Activated gamma-delta T cell treated with anti-CD3 and anti-CD28 coated beads, Interleukin-2, amount 50 U/mL, for 16 hours (primary cell): ENCODE measurements at regions not wholly inside any gene's neighbourhood (a gene's known extent, or its start where the extent isn't known, plus 50 kb on each side); places are given as distances from the start of the nearest gene placed in this dataset.

ENCODE experiments used
- DNase-seq: peaks from one replicate; pipeline ENCODE4 v3.0.0-alpha.2; 2020; ENCODE audit warnings: low read depth

DNA sequence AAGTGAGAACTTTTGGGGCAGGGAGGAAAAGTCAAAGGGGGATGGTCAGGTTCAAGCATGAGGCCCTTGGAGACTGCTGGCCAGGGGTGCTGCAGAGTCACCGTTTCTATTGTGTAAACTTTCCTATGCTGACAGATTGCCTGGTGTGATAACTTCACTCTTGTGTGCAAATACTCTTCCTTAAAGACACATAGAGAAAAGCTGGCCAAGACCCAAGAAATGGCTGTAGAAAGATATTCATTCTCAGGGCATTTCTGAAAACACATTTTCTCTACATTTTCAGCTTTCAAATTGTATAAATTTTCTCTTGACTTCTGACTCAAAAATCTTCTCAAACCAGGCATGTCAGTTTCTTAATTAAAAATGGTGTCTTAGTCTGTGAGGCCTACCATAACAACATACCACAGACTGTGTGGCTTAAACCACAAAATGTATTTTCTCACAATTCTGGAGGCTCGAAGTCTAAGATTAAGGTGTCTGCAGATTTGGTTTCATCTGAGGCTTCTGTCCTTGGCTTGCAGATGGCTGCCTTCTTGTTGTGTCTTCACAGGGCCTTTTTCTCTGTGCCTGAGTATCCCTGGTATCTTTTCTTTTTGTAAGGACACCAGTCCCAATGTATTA lies 304.5 kb downstream of the KCNRG start:
- DNase-seq, result no peak

DNA sequence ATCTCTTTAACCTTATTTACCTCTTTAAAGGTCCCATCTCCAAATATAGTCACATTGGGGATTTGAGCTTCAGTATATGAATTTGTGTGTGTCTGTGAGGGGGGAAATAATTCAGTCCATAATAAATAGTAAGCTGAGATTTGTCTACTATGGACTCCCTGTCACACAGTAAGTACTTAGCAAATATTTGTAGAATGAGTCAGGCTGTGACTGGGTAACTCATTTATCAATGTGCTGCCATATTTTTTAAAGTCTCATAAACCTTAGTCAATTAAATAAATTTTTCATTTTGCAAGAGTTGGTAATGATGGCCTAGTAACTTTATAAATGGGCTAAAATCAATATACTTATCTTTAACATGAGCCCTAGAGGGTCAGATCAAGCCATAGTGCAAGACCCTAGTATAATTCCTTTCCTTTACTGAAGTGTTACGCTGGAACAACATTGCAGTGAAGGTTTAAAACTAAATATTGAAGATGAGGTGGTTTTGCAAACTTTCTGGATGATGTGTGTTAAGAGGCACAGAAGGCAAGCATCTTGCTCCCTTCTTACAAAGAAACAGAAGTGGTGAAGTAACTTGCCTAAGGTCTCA lies 305.1 kb downstream of the KCNRG start:
- no peak for DNase-seq

DNA sequence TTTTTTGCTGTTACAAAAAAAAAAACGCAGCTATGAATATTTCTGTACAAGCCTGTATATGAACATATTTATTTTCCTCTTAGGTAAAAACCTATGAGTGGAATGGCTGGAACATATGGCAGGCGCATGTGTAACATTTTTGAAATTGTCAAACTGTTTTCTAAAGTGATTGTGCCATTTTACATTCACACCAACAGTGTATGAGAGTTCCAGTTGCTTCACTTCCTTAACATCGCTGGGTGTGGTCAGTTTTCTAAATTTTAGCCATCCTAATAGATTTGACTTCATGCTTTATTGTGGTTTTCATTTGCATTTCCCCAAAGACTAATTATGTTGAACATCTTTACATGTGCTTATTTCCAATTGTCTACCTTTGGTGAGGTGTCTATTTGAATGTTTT lies 306.8 kb downstream of the KCNRG start:
- no peak for DNase-seq

DNA sequence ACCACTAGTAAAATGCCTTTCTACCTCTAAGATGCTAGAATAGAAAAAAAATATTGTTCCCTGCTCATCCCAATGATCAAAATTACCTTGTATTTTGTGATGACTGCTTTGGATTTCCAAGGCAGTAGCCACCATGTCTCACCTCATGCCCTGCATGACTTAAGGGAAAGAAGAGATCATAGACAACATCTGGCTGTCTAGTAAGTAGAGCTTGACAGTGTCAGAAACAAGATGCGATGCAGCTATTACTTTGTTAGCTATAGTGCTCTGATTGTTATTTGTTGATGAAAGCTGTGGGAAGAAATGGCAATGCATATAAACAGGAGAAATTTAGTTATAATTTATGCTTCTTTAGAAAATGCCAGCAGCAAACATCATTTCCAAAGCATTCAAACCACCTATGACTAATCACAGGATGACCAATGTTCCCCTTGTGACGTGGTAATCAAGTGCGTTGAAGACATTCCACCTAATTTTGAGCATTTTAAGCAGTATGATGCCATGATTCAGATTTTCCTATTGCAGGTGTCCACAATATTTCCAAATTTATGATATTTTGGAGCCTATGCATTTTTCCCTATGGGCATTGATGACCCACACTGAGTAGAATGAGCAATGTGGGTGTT lies 308.3 kb downstream of the KCNRG start:
- no peak for DNase-seq

DNA sequence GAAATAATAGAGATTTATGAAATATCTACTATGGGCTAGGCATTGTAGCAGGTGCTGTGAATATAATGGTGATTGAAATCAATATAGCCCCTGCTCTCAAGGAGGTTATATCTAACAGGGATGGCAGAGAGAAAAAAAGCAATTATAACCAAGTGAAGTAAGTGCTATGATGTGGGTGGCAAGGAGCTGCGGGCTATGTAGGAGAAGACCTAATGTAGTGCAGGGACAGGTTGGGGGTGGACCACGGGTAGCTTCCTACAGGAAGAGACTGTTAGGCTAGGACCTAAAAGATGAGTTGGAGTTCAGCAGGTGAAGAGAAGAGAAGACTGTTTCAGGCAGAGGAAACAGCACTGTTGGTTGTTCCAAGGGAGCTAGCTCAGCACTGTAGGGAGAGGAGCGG lies 311.0 kb downstream of the KCNRG start:
- no peak for DNase-seq

DNA sequence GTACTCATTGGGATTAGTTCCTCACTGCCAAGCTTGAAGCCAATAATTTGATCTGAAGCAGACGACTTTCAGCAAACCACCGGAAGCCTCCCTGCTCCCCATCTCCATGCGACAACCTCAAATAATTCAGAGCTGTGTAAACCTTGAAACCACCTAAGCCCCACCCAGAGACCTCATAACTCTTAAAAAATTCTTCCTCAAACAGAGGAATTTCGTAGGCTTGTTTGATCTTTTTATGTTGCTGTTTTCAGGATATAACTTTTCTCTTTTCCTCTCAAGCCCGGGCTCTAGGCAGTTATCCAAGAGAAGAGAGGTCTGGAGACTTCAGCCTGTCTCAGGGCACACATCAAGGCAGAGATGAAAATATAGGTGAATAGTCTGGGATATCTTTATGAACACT lies 311.6 kb downstream of the KCNRG start:
- no peak for DNase-seq

DNA sequence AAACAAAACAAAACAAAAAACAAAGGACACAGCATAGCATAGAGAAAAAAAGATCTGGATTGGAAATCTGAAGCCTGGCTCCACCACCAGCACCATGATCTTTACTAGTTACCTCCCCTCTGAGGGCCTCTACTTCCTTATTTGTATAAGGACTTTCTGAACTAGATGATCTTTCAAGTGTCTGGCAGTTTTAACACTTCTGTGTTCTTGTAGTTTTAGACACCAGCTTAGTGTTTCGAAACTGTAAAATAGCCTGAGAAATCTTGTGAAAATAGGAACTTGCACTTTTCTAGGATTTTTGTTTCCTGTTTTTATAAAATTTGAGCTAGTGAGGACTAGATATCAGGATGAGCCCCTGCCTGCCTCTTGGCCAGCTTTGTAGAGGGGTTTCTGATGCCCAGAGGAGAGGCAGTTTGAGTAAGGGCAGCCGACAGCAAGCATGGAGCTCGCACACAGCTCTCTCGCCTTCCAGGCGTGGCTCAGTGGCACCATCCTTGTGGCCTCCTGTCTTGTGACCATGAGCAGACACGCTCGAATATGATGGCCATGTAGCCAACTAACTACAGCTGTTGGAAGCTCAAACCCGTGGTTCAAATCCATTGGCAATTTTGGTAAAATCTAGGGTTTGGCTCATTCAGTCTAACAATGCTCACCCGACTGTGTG lies 319.0 kb downstream of the KCNRG start:
- no peak for DNase-seq

DNA sequence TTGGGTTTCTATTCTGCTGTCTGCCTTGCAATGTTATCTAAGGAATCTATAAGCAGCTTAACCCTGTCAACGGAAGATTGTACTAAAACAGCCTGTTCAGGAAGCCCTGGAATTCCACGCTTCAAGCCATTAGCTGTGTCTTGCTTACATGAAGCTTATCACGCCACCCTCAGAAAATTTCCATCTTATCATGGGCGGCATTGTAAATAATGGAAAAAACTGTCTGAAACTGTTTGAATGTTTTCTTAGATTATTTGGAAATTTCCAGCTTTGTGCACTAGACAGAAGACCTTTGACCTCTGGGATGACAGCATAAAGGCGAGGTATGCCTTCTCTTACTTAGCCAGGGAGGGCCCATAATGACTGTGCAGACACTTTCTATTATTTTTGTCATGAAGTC lies 319.7 kb downstream of the KCNRG start:
- no peak for DNase-seq

DNA sequence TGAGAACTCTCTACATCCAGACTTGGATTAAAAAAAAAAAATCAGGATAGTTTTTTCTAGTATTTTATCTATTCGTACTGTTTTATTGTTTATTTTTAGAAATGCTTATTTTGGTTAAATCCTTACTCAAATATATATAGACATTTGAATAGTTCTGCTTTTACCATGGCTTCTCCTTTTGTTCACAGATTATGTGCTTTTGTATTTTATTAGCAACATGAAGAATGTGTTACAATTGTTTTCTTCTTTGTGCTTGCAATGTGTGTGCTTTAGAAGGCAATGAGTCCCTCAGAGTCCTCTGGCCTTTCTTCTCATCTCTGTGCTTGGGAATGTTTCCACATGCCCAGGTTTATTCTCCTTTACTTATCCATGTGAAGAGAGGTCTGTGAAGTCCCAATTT lies 324.0 kb downstream of the KCNRG start:
- DNase-seq, result no peak

DNA sequence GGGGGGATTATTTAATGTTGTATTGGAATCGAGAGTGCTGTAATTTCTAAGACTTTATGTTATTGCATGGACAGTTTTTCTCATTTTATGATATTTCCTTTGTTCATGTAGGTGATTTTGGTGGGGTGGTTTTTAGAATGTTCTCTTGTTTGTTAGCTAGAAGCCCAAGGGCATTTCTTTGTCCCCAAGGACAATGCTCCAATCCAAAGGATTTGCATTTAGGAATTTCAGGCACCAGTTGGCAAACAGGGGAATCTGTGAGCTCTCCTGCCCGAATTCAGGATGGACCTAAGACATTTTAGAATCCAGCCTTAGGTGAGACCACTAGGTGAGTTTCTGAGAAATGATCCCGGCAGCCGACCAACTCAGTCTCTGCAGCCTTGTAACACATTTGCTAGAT lies 324.9 kb downstream of the KCNRG start:
- DNase-seq, result no peak

DNA sequence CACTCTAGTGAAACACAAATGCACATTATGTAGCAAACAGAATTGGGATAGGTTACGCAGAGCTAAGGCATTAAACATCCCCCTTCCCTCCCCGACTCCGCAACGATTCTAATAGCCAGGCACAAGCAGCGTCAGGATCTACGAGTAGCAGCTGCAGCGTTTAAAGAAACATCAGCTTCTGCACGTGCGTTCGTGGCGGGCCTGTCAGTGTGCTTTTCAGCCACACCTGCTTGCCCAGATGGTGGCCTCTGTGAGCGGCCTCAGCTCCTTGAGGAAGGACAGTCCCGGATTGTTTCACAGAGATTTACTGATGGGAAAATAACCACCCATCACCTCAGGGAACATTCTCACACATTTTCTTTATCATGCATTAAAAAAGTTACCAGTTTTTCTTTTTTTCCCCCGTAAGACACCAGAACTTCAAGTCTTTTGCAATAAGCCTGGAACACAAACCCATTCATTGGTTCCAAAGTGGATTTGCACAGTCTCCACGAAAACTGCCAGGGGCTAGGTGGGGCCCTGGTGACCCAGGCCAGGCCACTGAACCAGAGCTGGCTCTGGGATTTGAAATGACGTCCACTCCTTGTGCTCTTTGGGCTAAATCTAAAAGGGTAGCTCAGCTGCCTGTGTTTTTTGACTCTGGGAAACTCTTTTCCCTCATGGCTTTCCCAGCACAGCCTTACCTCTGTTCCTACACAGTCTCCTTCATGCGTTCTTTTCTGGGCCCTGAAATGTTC lies 325.5 kb downstream of the KCNRG start:
- no peak for DNase-seq

DNA sequence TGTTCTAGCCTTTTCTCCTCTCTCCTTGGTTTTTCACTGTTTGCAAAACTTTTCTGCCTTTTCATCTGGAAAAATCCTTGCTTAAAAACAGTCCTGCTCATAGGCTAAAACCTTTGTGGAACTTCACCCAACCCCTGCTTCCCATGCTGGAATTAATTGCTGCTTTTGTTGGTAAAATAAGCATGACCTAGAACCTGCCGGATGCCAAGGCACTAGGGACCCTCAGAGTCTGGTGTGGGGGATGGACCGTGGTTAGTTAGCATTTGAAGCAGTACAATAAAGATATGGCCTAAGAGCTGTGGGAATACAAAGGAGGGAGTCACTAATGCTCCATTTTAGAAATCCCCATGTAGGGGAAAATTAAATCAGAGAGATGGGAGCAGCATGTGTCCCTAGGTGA lies 326.3 kb downstream of the KCNRG start:
- no peak for DNase-seq

DNA sequence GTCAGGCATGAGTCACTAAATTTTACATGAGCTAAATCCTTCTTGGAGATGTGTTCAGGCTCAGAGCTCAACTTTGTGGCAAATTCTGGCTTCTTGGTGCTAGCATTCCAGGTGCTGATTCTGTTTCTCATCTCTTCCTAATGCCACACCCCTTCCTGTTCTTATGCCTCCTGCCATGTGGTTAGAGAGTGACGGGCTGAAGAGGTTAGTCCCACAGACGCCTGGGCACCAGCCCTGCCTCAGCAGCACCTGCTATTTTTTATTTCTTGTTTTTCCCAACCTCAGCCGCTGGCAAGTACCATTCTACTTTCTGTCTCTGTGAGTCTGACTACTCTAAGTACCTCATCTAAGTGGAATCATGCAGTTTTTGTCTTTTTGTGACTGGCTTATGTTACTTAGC lies 329.5 kb downstream of the KCNRG start:
- DNase-seq, result no peak

DNA sequence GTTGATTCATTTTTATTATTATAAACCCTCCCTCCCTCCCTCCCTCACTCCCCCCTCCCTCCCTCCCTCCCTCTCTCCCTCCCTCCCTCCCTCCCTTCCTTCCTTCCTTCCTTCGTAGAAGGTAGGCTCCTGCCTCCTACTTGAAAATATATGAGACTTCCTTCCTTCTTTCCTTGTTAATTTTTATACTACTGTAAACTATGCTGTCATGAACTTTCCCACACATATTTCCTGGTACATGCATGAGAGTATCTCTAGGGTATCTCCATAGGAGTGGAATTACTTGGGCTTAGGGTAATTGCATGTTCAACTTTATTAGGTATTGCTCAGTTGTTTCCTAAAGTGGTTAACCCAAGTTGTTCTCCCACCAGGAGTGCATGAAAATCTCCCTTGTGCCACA lies 330.6 kb downstream of the KCNRG start:
- no peak for DNase-seq

DNA sequence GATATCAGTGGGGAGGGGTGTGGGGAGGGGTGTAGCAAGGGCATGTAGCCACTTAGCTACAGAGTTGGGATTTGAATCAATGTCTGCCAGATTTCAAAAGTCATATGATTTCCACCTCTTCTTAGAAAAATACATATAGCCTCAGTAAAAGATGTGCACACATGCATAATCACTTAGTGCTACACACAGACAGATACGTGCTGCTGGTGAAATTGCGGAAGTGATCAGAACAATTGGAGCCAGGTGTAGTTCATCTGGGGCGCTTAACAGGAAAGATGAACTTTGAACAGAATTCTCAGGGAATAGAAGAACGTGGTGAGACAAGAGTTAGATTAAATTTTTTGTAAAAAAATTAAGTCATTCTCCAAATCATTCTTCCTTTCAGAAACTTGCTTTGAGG lies 333.1 kb downstream of the KCNRG start:
- no peak for DNase-seq

DNA sequence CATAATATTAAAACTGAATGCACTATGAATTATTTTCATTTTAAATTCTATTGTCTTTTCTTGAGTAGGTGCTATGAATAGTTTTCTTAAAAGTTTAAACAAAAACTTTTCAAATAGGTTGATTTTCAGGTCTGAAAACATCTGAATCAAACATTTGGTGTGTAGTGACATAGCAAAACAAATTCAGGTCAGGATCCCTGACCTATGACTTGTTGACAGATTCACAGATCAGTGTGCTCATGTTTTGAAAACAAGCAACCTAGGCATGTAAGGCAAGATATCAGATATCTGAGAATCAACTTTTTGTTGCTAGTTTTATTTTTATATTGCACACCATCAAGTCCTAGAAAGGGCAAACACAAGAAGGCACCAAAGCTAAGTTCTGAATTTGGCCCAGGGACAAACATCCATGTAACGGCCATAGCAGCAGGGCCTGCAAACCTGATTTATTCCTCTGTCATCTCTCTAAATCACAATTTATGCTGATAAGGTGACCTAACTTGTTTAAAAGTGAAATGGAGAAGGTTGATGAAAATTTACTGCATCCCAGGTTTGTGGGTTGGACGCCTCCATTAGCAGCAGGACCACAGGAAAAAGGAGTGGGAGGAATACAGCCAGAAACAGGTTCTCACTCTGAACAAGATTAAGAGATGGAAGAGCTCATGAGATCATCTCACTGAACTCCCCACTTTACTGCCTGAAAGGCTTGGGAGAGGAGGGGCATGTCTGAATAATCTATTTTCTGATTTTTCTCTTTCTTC lies 337.7 kb downstream of the KCNRG start:
- no peak for DNase-seq

DNA sequence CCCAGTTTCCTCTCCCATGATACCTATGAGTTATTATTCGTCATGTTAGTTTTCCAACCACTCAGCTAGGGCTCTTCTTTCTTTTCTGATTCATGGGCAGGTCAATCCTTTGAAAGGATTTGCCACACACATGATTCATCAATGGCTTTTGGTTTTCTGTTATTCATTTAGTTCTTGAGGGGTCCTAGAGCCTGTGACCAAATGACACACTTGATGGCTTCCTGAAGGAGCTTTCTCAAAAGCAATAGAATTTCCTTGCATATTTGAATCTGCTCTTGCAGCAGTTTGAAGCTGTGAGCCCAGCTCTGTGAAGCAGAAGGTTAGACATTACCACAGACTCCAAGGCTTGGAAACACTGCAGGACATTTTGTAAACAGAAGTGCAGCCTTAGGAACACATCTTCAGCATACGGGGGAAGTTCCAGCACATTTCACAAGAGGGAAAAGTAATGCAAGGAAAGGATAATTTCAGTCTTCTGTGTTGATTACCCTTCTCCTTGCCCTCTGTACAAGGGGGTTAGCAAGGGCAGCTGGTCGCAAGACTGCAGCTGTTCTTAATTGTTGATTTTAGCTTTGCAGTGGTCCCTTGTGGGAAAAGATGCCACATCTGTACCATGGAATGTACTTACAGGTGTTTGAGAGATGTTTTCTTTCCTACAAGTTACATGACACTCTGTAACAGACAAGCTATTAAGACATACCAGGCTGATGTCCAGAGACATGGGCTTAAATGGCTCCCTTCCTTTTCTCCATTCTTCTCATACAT lies 338.6 kb downstream of the KCNRG start:
- no peak for DNase-seq

DNA sequence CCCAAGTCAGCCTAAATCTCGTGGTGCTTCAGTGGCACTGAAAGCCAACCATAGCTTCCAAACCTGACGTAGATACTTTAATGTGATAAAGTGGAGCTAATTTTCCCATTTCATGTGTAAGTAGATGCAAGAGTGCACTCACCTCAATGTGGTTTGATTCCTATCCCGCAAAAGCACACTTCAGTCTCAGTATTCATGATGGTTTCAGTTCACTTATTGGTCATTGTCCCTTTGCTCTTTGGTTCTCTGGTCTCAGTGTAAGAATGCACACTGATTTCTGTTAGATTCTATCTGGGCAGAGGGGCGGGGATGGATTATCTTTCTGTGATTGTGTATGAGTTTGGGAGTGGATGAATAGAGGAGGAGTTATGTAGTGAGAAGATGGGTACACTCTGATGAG lies 340.6 kb downstream of the KCNRG start:
- DNase-seq, result no peak

DNA sequence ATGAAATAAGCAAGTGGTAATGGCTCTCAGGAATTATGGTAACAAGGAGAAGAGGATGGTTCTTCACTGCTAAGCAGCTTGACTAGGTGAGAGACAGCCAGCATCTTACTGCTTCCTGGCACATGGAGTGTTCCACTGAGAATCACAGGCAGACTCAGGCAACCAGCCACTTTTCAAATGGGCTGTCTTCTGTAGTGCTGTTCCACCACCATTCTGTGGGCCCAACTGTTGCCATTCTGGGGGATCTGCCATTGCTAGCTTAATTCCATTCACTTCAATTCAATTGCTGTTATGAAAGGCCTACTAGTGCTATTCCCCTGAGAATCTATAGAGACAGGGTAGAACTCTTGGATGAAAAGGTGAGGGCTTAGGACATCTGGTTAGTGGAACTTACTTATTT lies 341.9 kb downstream of the KCNRG start:
- DNase-seq, result no peak

DNA sequence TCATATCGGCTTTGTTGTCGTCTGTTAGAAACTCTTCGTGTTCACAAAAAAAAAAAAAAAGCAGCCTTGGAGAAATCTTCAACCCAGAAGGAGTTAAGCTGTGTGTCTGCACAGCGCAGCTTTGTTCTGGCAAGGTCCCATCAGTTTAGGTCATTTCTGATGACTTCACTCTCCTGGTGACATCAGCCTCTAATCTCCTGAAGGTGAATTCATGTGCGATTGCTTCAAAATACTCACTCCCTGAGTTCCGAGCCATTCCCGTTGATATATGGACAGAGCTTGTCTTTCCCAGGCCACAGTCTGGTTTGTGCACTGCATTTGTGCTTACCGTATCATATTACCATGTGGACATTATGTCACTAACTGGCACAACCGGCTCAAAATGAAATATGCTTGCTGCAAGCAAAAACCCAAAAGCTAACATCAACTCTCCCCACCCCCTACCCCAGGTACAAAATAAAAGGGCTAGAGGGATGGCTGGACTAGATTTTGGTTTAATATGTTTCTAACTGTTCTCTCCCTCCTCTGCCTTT lies 342.4 kb downstream of the KCNRG start:
- no peak for DNase-seq
